Type B pancreatic cell (in vitro differentiated cells): ENCODE measurements at regions not wholly inside any gene's neighbourhood (a gene's known extent, or its start where the extent isn't known, plus 50 kb on each side); places are given as distances from the start of the nearest gene placed in this dataset.

Experiments used
- DNase-seq: peaks from one replicate; pipeline ENCODE4 v3.0.0; 2021; ENCODE audit warnings: mixed read lengths; ENCODE audit not compliant: unreplicated experiment; ENCODE audit errors: extremely low spot score
- H3K27ac Mint-ChIP-seq: 2 replicates; pipeline ENCODE4 v1.8.0; 2021; ENCODE audit warnings: mild to moderate bottlenecking, mixed read lengths
- H3K27me3 Mint-ChIP-seq: 2 replicates; pipeline ENCODE4 v1.8.0; 2021; ENCODE audit warnings: mixed read lengths
- H3K36me3 Mint-ChIP-seq: 2 replicates; pipeline ENCODE4 v1.8.0; 2021; ENCODE audit warnings: mixed read lengths
- H3K4me1 Mint-ChIP-seq: one replicate; pipeline ENCODE4 v1.8.0; 2021; ENCODE audit warnings: mixed read lengths; ENCODE audit not compliant: unreplicated experiment
- H3K4me3 Mint-ChIP-seq: 2 replicates; pipeline ENCODE4 v1.8.0; 2021; ENCODE audit warnings: mild to moderate bottlenecking, mixed read lengths
- H3K9me3 Mint-ChIP-seq: 2 replicates; pipeline ENCODE4 v1.8.0; 2021; ENCODE audit warnings: mixed read lengths
- TF ChIP-seq, protein P1 (sequence below): fragments of 200-600 bp; sonication (generic); conservative IDR thresholded peaks from 2 replicates; pipeline ENCODE4 v1.5.0; 2021; ENCODE audit warnings: antibody characterized with exemption, mild to moderate bottlenecking

DNA sequence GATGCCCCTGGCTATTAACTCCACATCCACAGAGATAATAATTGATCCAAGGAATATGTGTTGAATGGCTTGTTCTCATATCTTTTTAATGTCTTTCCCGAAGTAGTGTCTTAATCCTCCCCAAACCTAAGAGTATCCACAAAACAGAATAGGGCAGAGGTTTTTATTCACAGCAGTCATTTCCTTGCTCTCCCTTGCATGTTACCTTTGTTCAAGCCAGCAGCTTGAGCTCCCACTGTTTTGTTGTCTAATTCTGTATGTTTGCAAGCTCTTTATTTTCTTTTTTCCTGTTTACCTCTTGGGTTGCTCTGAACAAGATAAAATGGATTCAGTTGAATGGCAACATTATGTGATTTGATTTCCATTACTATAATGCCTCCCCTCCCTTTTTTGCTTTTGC lies 308.6 kb upstream of the ZP4 start:
- TF ChIP-seq, protein P1, sequence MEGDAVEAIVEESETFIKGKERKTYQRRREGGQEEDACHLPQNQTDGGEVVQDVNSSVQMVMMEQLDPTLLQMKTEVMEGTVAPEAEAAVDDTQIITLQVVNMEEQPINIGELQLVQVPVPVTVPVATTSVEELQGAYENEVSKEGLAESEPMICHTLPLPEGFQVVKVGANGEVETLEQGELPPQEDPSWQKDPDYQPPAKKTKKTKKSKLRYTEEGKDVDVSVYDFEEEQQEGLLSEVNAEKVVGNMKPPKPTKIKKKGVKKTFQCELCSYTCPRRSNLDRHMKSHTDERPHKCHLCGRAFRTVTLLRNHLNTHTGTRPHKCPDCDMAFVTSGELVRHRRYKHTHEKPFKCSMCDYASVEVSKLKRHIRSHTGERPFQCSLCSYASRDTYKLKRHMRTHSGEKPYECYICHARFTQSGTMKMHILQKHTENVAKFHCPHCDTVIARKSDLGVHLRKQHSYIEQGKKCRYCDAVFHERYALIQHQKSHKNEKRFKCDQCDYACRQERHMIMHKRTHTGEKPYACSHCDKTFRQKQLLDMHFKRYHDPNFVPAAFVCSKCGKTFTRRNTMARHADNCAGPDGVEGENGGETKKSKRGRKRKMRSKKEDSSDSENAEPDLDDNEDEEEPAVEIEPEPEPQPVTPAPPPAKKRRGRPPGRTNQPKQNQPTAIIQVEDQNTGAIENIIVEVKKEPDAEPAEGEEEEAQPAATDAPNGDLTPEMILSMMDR: no peak
- DNase-seq: no peak
- H3K27ac Mint-ChIP-seq: no peak overlapping the region
- H3K36me3 Mint-ChIP-seq: no peaks in the 10 kb centered on the region
- no peak overlapping the region for H3K4me3 Mint-ChIP-seq
- H3K4me1 Mint-ChIP-seq: no peaks in the 10 kb centered on the region
- H3K9me3 Mint-ChIP-seq: no peaks in the 10 kb centered on the region
- peaks cover 10% of the 10 kb centered on the region for H3K27me3 Mint-ChIP-seq

DNA sequence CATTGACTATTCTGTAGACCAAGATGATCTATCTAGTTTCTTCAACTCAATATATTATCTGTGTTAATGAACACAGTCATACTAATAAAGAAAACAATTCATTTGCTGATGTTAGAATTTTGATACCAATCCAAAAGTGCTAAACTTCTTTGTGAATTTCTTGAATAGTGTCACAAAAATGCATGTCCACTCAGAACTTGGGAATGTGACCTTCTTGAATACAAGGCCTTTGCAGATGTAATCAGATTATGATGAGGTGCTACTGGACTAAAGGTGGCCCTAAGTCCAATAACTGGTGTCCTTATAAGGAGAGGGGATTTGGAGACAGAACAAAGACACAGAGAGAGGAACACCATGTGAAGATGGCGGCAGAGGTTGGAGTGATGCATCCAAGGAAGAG lies 305.8 kb upstream of the ZP4 start:
- H3K4me3 Mint-ChIP-seq: no peak overlapping the region
- TF ChIP-seq, protein P1: no peak
- no peaks in the 10 kb centered on the region for H3K9me3 Mint-ChIP-seq
- H3K36me3 Mint-ChIP-seq: no peaks in the 10 kb centered on the region
- no peak for DNase-seq
- no peaks in the 10 kb centered on the region for H3K4me1 Mint-ChIP-seq
- peaks cover 6% of the 10 kb centered on the region for H3K27me3 Mint-ChIP-seq
- H3K27ac Mint-ChIP-seq: no peak overlapping the region

DNA sequence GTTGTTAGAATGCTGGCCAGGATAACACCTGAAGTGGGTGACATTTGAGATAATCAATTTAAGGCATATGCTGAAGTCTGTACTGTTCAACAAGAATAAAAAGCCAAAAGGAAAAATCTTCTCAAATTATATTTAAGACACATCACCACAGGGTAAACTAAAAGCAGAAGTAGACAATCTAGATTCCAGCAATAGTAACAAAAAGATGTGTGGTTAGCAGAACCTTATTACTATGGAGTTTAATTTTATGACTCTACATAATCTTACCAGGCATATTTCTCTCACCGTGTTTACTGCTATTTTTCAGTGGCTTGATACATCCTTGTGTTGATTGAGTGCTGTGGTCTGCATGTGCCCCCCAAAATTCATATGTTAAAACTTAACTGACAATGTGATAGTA lies 300.4 kb upstream of the ZP4 start:
- no peaks in the 10 kb centered on the region for H3K36me3 Mint-ChIP-seq
- H3K27ac Mint-ChIP-seq: no peak overlapping the region
- TF ChIP-seq, protein P1: no peak
- no peaks in the 10 kb centered on the region for H3K27me3 Mint-ChIP-seq
- no peaks in the 10 kb centered on the region for H3K4me1 Mint-ChIP-seq
- DNase-seq: no peak
- H3K4me3 Mint-ChIP-seq: no peak overlapping the region
- no peaks in the 10 kb centered on the region for H3K9me3 Mint-ChIP-seq

DNA sequence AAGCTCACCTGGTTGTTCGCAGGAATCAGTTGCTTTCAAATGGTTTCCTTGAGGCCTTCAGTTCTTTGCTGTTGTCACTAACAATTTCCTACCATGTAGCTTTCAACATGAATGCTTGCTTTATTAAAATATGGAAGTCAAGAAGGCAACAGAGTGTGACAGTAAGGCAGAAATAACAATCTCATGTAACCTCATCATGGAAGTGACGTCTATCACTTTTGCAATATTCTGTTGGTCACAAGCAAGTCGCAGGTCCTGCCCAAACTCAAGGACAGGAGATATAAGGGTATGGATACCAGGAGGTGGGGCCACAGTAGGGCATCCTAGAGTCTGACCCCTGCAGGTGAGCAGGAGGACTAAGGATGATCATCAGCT lies 296.8 kb upstream of the ZP4 start:
- TF ChIP-seq, protein P1: no peak
- no peaks in the 10 kb centered on the region for H3K27me3 Mint-ChIP-seq
- H3K27ac Mint-ChIP-seq: no peak overlapping the region
- DNase-seq: no peak
- no peaks in the 10 kb centered on the region for H3K4me1 Mint-ChIP-seq
- H3K9me3 Mint-ChIP-seq: no peaks in the 10 kb centered on the region
- H3K4me3 Mint-ChIP-seq: no peak overlapping the region
- no peaks in the 10 kb centered on the region for H3K36me3 Mint-ChIP-seq

DNA sequence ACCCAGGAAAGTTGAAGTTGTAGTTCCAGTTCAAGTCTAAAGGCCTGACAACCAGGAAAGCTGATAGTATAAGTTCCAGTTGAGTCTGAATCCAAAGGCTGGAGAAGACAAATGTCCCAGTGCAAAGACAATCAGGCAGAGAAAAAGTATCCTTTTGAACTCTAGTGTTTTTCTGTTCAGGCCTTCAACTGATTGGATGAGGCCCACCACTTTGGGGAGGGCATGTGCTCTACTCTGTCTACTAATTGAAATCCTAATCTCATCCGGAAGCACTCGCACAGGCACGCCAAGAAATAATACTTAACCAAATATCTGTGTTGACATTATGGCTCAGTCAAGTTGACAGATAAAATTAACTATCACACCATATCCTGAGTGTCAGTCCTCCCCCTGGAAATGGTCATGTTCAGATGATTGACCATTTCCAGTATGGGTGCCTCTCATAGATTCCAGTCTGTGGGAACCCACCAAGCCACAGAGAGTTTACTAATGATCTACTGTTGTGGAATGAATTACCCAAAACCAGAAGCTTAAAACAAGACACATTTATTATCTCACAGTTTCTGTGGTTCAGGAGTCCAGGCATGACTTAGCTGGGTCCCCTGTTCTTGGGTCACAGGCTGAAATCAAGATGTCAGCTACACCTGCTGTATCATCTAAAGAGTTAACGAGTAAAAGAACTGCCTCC lies 296.3 kb upstream of the ZP4 start:
- Mint-ChIP-seq H3K36me3 (no peaks in the 10 kb centered on the region), H3K4me3 (no peak overlapping the region), H3K27ac (no peak overlapping the region), H3K4me1 (no peaks in the 10 kb centered on the region), H3K9me3 (no peaks in the 10 kb centered on the region), H3K27me3 (no peaks in the 10 kb centered on the region)
- no peak for DNase-seq
- TF ChIP-seq, protein P1: no peak
